A673 (cell line): ENCODE measurements at regions not wholly inside any gene's neighbourhood (a gene's known extent, or its start where the extent isn't known, plus 50 kb on each side); places are given as distances from the start of the nearest gene placed in this dataset.

Experiments
- BruUV-seq: library from RNA; stranded (reverse); fragments of 400-500 nt; replicated peaks from 2 replicates; lab custom pipeline; 2021; lab: Mats Ljungman, UMichigan
- CTCF ChIA-PET: fragments of 300-600 bp; sonication (Branson Sonifier 250); formaldehyde crosslinking; loops from one replicate; lab custom pipeline; 2022; ENCODE audit warnings: antibody characterized with exemption; lab: Charles Lee
- POLR2A ChIA-PET: fragments of 300-600 bp; sonication (Branson Sonifier 250); formaldehyde crosslinking; loops from one replicate; lab custom pipeline; 2022; ENCODE audit warnings: antibody characterized with exemption; ENCODE audit not compliant: low non-redundant PET; lab: Charles Lee
- DNase-seq: peaks from one replicate; pipeline ENCODE4 v3.0.0-alpha.2; 2015; ENCODE audit warnings: low spot score
- H3K27ac ChIP-seq: fragments of 200-600 bp; sonication (generic); 2 replicates; pipeline ENCODE4 v1.5.1; 2016; ENCODE audit warnings: mixed run types, low read depth, mild to moderate bottlenecking, mixed read lengths, antibody characterized with exemption, low read length; ENCODE audit not compliant: poor library complexity, severe bottlenecking
- H3K27me3 ChIP-seq: fragments of 200-600 bp; sonication (generic); replicated peaks from 2 replicates; pipeline ENCODE4 v1.6.1; 2017; ENCODE audit warnings: mixed run types, low read depth, mild to moderate bottlenecking, mixed read lengths, antibody characterized with exemption, low read length; ENCODE audit not compliant: insufficient read depth, poor library complexity
- H3K36me3 ChIP-seq: fragments of 200-600 bp; sonication (generic); 2 replicates; pipeline ENCODE4 v1.6.1; 2016; ENCODE audit warnings: mixed run types, mild to moderate bottlenecking, mixed read lengths, antibody characterized with exemption, low read length; ENCODE audit not compliant: insufficient read depth, poor library complexity, severe bottlenecking
- H3K4me1 ChIP-seq: fragments of 200-600 bp; sonication (generic); 2 replicates; pipeline ENCODE4 v1.6.1; 2017; ENCODE audit warnings: mixed run types, mild to moderate bottlenecking, mixed read lengths, antibody characterized with exemption, low read length; ENCODE audit not compliant: insufficient read depth, poor library complexity, severe bottlenecking
- H3K4me3 ChIP-seq: fragments of 200-600 bp; sonication (generic); 2 replicates; pipeline ENCODE4 v1.5.1; 2016; ENCODE audit warnings: low read depth, mixed run types, mild to moderate bottlenecking, mixed read lengths, low read length; ENCODE audit not compliant: poor library complexity, severe bottlenecking
- H3K9me3 ChIP-seq: fragments of 200-600 bp; sonication (generic); 2 replicates; pipeline ENCODE4 v1.6.1; 2016; ENCODE audit warnings: mixed run types, low read depth, mild to moderate bottlenecking, mixed read lengths, antibody characterized with exemption, low read length; ENCODE audit not compliant: poor library complexity, severe bottlenecking
- EZH2 ChIP-seq: fragments of 200-600 bp; sonication (generic); IDR thresholded peaks from 2 replicates; pipeline ENCODE4 v1.6.1; 2017; ENCODE audit warnings: borderline replicate concordance, low read depth, mild to moderate bottlenecking, mixed read lengths, antibody characterized with exemption, low read length; ENCODE audit not compliant: poor library complexity, severe bottlenecking
- intact Hi-C: fragments of 100-400 bp; cut with micrococcal nuclease; formaldehyde crosslinking; loops from one replicate; pipeline ENCODE4 v1.10.0; 2022; ENCODE audit not compliant: unreplicated experiment
- TF ChIP-seq, protein P1 (sequence below): fragments of 300-800, 200-600 bp; sonication (generic); conservative IDR thresholded peaks from 2 replicates; pipeline ENCODE4 v1.5.1; 2017; ENCODE audit warnings: low read depth, mild to moderate bottlenecking, antibody characterized with exemption, low read length, moderate library complexity, mixed read lengths

DNA sequence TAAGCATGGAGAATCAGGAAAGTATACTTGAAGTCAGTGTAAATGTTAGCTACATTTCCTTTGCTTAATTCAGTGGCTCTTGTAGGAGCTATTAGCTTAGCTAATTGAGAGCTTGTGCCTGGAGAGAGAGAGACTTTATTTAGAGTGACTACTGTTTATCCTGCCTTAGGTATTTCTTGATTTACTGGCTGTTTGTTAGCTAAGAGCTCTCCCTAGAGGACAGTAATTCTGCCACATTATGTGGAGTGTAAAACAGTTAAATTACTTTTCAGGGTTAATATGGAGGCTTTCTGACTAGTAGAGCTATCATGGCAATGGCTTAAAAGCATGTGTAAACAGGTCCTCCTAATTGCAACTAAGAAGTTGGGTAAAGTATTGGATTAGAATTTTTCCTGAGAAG, 306.5 kb upstream of the TECRL start:
- ChIA-PET POLR2A (no interaction called here), CTCF (no interaction called here)
- no peak overlapping the region for H3K27ac ChIP-seq
- TF ChIP-seq EZH2: no peak
- TF ChIP-seq, protein P1, sequence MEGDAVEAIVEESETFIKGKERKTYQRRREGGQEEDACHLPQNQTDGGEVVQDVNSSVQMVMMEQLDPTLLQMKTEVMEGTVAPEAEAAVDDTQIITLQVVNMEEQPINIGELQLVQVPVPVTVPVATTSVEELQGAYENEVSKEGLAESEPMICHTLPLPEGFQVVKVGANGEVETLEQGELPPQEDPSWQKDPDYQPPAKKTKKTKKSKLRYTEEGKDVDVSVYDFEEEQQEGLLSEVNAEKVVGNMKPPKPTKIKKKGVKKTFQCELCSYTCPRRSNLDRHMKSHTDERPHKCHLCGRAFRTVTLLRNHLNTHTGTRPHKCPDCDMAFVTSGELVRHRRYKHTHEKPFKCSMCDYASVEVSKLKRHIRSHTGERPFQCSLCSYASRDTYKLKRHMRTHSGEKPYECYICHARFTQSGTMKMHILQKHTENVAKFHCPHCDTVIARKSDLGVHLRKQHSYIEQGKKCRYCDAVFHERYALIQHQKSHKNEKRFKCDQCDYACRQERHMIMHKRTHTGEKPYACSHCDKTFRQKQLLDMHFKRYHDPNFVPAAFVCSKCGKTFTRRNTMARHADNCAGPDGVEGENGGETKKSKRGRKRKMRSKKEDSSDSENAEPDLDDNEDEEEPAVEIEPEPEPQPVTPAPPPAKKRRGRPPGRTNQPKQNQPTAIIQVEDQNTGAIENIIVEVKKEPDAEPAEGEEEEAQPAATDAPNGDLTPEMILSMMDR: peak; percentile 20; the same call in 1 of the 2 replicates
- BruUV-seq: no TSS peak
- no peaks in the 10 kb centered on the region for H3K27me3 ChIP-seq
- peak; percentile 34 for DNase-seq
- H3K36me3 ChIP-seq: no peaks in the 10 kb centered on the region
- no peaks in the 10 kb centered on the region for H3K9me3 ChIP-seq
- no peak overlapping the region for H3K4me3 ChIP-seq
- no peaks in the 10 kb centered on the region for H3K4me1 ChIP-seq
- intact Hi-C loops: loop anchor here (5.0 kb wide), 2 partner anchors 98 to 292 kb away; no protein-coding TSS in a partner anchor

DNA sequence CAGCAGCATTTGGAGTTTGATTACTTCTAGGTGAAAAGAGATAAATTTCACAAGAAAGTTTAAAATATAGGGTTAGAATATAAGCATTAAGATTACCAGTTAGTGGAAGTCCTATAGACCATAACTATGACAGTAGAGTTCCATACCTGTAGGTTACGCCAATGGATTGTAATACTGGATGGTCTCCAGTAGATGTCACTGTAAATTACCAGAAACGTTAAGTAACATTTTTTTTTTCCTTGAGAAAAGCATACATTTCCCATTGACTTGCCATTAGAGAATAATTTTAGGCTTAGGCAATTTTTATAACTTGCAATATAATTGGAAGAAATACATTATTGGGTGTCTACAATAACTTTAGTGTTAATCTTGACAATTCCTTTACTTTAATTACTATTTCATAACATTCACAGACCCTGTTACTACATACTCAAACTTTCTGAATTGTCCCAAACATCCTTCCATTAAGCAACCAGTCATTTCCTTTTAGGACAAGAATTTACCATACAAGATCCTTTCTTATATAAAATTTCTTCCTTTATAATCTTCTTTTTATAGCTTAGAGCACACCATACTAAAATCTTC, 304.1 kb upstream of the TECRL start:
- TF ChIP-seq, protein P1: peak; percentile 54
- TF ChIP-seq EZH2: no peak
- no TSS peak for BruUV-seq
- Histone ChIP-seq H3K27ac (no peak overlapping the region), H3K4me3 (no peak overlapping the region), H3K4me1 (no peaks in the 10 kb centered on the region), H3K27me3 (no peaks in the 10 kb centered on the region), H3K36me3 (no peaks in the 10 kb centered on the region), H3K9me3 (no peaks in the 10 kb centered on the region)
- CTCF ChIA-PET: no interaction called here
- intact Hi-C loops: no loop called here
- POLR2A ChIA-PET: no interaction called here
- peak; percentile 20 for DNase-seq

DNA sequence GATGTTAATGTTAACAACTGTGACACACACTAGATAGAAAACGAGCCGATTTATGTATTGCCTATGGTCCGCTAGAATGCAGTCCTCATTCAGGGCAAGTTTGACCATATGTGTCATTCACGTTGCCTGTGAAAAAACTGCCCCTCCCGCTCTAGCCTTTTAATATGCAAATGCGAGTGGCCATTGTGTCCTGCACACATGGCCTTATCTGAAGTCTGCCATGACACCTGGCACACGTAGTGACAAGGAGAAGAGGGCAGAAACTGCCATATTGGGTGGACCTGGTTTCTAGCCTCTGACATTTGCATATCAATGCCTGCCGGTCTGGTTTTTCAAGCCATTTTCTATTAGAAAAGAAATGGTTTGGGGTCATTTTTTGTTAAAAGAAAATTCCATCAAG, 303.3 kb upstream of the TECRL start:
- intact Hi-C loops: no loop called here
- BruUV-seq: no TSS peak
- H3K36me3 ChIP-seq: no peaks in the 10 kb centered on the region

More for the DNA sequence above, 303.3 kb upstream of the TECRL start:
- no peak overlapping the region for H3K4me3 ChIP-seq
- ChIA-PET CTCF (no interaction called here), POLR2A (no interaction called here)
- no peaks in the 10 kb centered on the region for H3K4me1 ChIP-seq
- H3K27ac ChIP-seq: no peak overlapping the region
- no peaks in the 10 kb centered on the region for H3K9me3 ChIP-seq
- TF ChIP-seq, protein P1: no peak
- no peak for TF ChIP-seq EZH2
- H3K27me3 ChIP-seq: no peaks in the 10 kb centered on the region
- no peak for DNase-seq
